ENCODE measurements at regions not wholly inside any gene's neighbourhood (a gene's known extent, or its start where the extent isn't known, plus 50 kb on each side); places are given as distances from the start of the nearest gene placed in this dataset.

- Histone ChIP-seq H3K27ac (ENCODE audit: low read depth, low read length) (no peak overlapping the region), H3K27me3 (ENCODE audit: control insufficient read depth, insufficient read depth, low read length) (no peaks in the 10 kb centered on the region), H3K36me3 (ENCODE audit: control insufficient read depth, insufficient read depth, low read length) (no peaks in the 10 kb centered on the region), H3K9ac (ENCODE audit: low read depth, low read length) (no peak overlapping the region), H3K9me3 (ENCODE audit: control insufficient read depth, insufficient read depth, low read length) (no peaks in the 10 kb centered on the region), H3K4me3 (ENCODE audit: low read depth, low read length) (no peak overlapping the region), H3K4me1 (ENCODE audit: control insufficient read depth, insufficient read depth, low read length) (no peaks in the 10 kb centered on the region; the same call in 1 of the 2 replicates)
Observed at GRCh38 chr1:229058111-229058561, 212.8 kb upstream of the RAB4A start.

GRCh38 chr1:229058729-229059128, 212.2 kb upstream of the RAB4A start:
- Histone ChIP-seq H3K9ac (ENCODE audit: low read depth, low read length) (no peak overlapping the region), H3K4me3 (ENCODE audit: low read depth, low read length) (no peak overlapping the region), H3K27me3 (ENCODE audit: control insufficient read depth, insufficient read depth, low read length) (no peaks in the 10 kb centered on the region), H3K36me3 (ENCODE audit: control insufficient read depth, insufficient read depth, low read length) (no peaks in the 10 kb centered on the region), H3K27ac (ENCODE audit: low read depth, low read length) (no peak overlapping the region), H3K4me1 (ENCODE audit: control insufficient read depth, insufficient read depth, low read length) (no peaks in the 10 kb centered on the region; the same call in 1 of the 2 replicates), H3K9me3 (ENCODE audit: control insufficient read depth, insufficient read depth, low read length) (no peaks in the 10 kb centered on the region)

- Histone ChIP-seq H3K36me3 (ENCODE audit: control insufficient read depth, insufficient read depth, low read length) (no peaks in the 10 kb centered on the region), H3K4me3 (ENCODE audit: low read depth, low read length) (no peak overlapping the region), H3K9me3 (ENCODE audit: control insufficient read depth, insufficient read depth, low read length) (no peaks in the 10 kb centered on the region), H3K9ac (ENCODE audit: low read depth, low read length) (no peak overlapping the region), H3K27me3 (ENCODE audit: control insufficient read depth, insufficient read depth, low read length) (no peaks in the 10 kb centered on the region), H3K27ac (ENCODE audit: low read depth, low read length) (no peak overlapping the region), H3K4me1 (ENCODE audit: control insufficient read depth, insufficient read depth, low read length) (peaks cover 5% of the 10 kb centered on the region; the same call in 1 of the 2 replicates)
Observed at GRCh38 chr1:229059671-229060539, 211.0 kb upstream of the RAB4A start.

- Histone ChIP-seq H3K9ac (ENCODE audit: low read depth, low read length) (no peak overlapping the region), H3K27me3 (ENCODE audit: control insufficient read depth, insufficient read depth, low read length) (no peaks in the 10 kb centered on the region), H3K27ac (ENCODE audit: low read depth, low read length) (no peak overlapping the region), H3K36me3 (ENCODE audit: control insufficient read depth, insufficient read depth, low read length) (no peaks in the 10 kb centered on the region), H3K4me1 (ENCODE audit: control insufficient read depth, insufficient read depth, low read length) (peaks cover 5% of the 10 kb centered on the region; the same call in 1 of the 2 replicates), H3K4me3 (ENCODE audit: low read depth, low read length) (no peak overlapping the region), H3K9me3 (ENCODE audit: control insufficient read depth, insufficient read depth, low read length) (no peaks in the 10 kb centered on the region)
Observed at GRCh38 chr1:229062135-229062534, 208.8 kb upstream of the RAB4A start.

GRCh38 chr1:229063154-229063773, 207.6 kb upstream of the RAB4A start:
- H3K9me3 ChIP-seq (ENCODE audit: control insufficient read depth, insufficient read depth, low read length): no peaks in the 10 kb centered on the region
- H3K36me3 ChIP-seq (ENCODE audit: control insufficient read depth, insufficient read depth, low read length): no peaks in the 10 kb centered on the region
- no peak overlapping the region for H3K4me3 ChIP-seq (ENCODE audit: low read depth, low read length)
- no peak overlapping the region for H3K27ac ChIP-seq (ENCODE audit: low read depth, low read length)
- H3K27me3 ChIP-seq (ENCODE audit: control insufficient read depth, insufficient read depth, low read length): no peaks in the 10 kb centered on the region
- peaks cover 5% of the 10 kb centered on the region; the same call in 1 of the 2 replicates for H3K4me1 ChIP-seq (ENCODE audit: control insufficient read depth, insufficient read depth, low read length)
- no peak overlapping the region for H3K9ac ChIP-seq (ENCODE audit: low read depth, low read length)

GRCh38 chr1:229064320-229065168, 206.4 kb upstream of the RAB4A start:
- H3K9ac ChIP-seq (ENCODE audit: low read depth, low read length): no peak overlapping the region
- H3K9me3 ChIP-seq (ENCODE audit: control insufficient read depth, insufficient read depth, low read length): no peaks in the 10 kb centered on the region
- no peaks in the 10 kb centered on the region for H3K36me3 ChIP-seq (ENCODE audit: control insufficient read depth, insufficient read depth, low read length)
- H3K4me1 ChIP-seq (ENCODE audit: control insufficient read depth, insufficient read depth, low read length): peaks cover 5% of the 10 kb centered on the region; the same call in 1 of the 2 replicates
- no peak overlapping the region for H3K4me3 ChIP-seq (ENCODE audit: low read depth, low read length)
- no peaks in the 10 kb centered on the region for H3K27me3 ChIP-seq (ENCODE audit: control insufficient read depth, insufficient read depth, low read length)
- H3K27ac ChIP-seq (ENCODE audit: low read depth, low read length): no peak overlapping the region

GRCh38 chr1:229065613-229066012, 205.3 kb upstream of the RAB4A start:
- Histone ChIP-seq H3K9me3 (ENCODE audit: control insufficient read depth, insufficient read depth, low read length) (no peaks in the 10 kb centered on the region), H3K27me3 (ENCODE audit: control insufficient read depth, insufficient read depth, low read length) (no peaks in the 10 kb centered on the region), H3K4me3 (ENCODE audit: low read depth, low read length) (no peak overlapping the region), H3K9ac (ENCODE audit: low read depth, low read length) (no peak overlapping the region), H3K27ac (ENCODE audit: low read depth, low read length) (no peak overlapping the region), H3K36me3 (ENCODE audit: control insufficient read depth, insufficient read depth, low read length) (no peaks in the 10 kb centered on the region), H3K4me1 (ENCODE audit: control insufficient read depth, insufficient read depth, low read length) (peaks cover 5% of the 10 kb centered on the region; the same call in 1 of the 2 replicates)

- no peaks in the 10 kb centered on the region for H3K9me3 ChIP-seq (ENCODE audit: control insufficient read depth, insufficient read depth, low read length)
- no peaks in the 10 kb centered on the region for H3K27me3 ChIP-seq (ENCODE audit: control insufficient read depth, insufficient read depth, low read length)
- H3K4me3 ChIP-seq (ENCODE audit: low read depth, low read length): no peak overlapping the region
- H3K27ac ChIP-seq (ENCODE audit: low read depth, low read length): no peak overlapping the region
- peaks cover 5% of the 10 kb centered on the region; the same call in 1 of the 2 replicates for H3K4me1 ChIP-seq (ENCODE audit: control insufficient read depth, insufficient read depth, low read length)
- no peaks in the 10 kb centered on the region for H3K36me3 ChIP-seq (ENCODE audit: control insufficient read depth, insufficient read depth, low read length)
- no peak overlapping the region for H3K9ac ChIP-seq (ENCODE audit: low read depth, low read length)
Observed at GRCh38 chr1:229066591-229066990, 204.3 kb upstream of the RAB4A start.

- no peaks in the 10 kb centered on the region for H3K36me3 ChIP-seq (ENCODE audit: control insufficient read depth, insufficient read depth, low read length)
- no peak overlapping the region for H3K27ac ChIP-seq (ENCODE audit: low read depth, low read length)
- H3K9ac ChIP-seq (ENCODE audit: low read depth, low read length): no peak overlapping the region
- no peaks in the 10 kb centered on the region for H3K27me3 ChIP-seq (ENCODE audit: control insufficient read depth, insufficient read depth, low read length)
- H3K4me1 ChIP-seq (ENCODE audit: control insufficient read depth, insufficient read depth, low read length): peaks cover 5% of the 10 kb centered on the region; the same call in 1 of the 2 replicates
- no peak overlapping the region for H3K4me3 ChIP-seq (ENCODE audit: low read depth, low read length)
- no peaks in the 10 kb centered on the region for H3K9me3 ChIP-seq (ENCODE audit: control insufficient read depth, insufficient read depth, low read length)
Observed at GRCh38 chr1:229067546-229067945, 203.4 kb upstream of the RAB4A start.

- no peak overlapping the region for H3K9ac ChIP-seq (ENCODE audit: low read depth, low read length)
- no peak overlapping the region for H3K4me3 ChIP-seq (ENCODE audit: low read depth, low read length)
- no peaks in the 10 kb centered on the region for H3K36me3 ChIP-seq (ENCODE audit: control insufficient read depth, insufficient read depth, low read length)
- H3K4me1 ChIP-seq (ENCODE audit: control insufficient read depth, insufficient read depth, low read length): peaks cover 5% of the 10 kb centered on the region; the same call in 1 of the 2 replicates
- no peaks in the 10 kb centered on the region for H3K27me3 ChIP-seq (ENCODE audit: control insufficient read depth, insufficient read depth, low read length)
- no peaks in the 10 kb centered on the region for H3K9me3 ChIP-seq (ENCODE audit: control insufficient read depth, insufficient read depth, low read length)
- no peak overlapping the region for H3K27ac ChIP-seq (ENCODE audit: low read depth, low read length)
Observed at GRCh38 chr1:229068270-229068987, 202.5 kb upstream of the RAB4A start.
